GM18505 (cell line): ENCODE measurements at regions not wholly inside any gene's neighbourhood (a gene's known extent, or its start where the extent isn't known, plus 50 kb on each side); places are given as distances from the start of the nearest gene placed in this dataset.

Source experiments
- ATAC-seq: cut with Tn5 transposase; IDR thresholded peaks from one replicate; pipeline ENCODE4 v1.9.1; 2021; ENCODE audit not compliant: unreplicated experiment
- POLR2A ChIP-seq: IDR thresholded peaks from 4 replicates; pipeline ENCODE4 v1.6.1; 2011; ENCODE audit warnings: borderline replicate concordance; ENCODE audit not compliant: insufficient read depth, insufficient read length; ENCODE audit errors: extremely low read depth

- no peak for ATAC-seq
- TF ChIP-seq POLR2A = no peak
Measured at GRCh38 chr10:77716458-77717317, 79.1 kb upstream of the KCNMA1 start.

- no peak for ATAC-seq
Measured at GRCh38 chr10:77715536-77715935, 77.9 kb upstream of the KCNMA1 start.

DNA sequence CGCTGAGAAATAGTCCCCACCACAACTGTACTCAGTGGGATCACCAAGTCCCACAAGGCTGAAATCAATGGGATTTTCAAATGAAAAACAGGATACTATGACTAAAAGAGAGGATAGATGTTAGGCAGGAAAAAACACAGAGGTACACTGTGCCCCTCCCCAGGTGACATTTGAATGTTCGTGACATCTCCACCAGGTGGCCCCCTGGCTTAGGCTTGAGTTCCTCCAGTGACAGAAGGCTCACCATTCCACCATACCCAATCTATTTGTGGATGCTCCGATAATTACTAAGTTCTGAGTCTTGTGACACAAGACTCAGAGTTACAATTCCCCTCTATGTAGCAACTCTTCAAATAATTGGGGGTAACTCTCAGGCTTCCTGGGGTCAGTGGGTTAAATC, 77.5 kb upstream of the KCNMA1 start:
- TF ChIP-seq POLR2A = no peak
- ATAC-seq = no peak

More at GRCh38 chr10:77715536-77715935, 77.9 kb upstream of the KCNMA1 start:
- TF ChIP-seq POLR2A = no peak

GRCh38 chr10:77713521-77714280, 76.1 kb upstream of the KCNMA1 start:
- ATAC-seq = no peak
- no peak for TF ChIP-seq POLR2A

DNA sequence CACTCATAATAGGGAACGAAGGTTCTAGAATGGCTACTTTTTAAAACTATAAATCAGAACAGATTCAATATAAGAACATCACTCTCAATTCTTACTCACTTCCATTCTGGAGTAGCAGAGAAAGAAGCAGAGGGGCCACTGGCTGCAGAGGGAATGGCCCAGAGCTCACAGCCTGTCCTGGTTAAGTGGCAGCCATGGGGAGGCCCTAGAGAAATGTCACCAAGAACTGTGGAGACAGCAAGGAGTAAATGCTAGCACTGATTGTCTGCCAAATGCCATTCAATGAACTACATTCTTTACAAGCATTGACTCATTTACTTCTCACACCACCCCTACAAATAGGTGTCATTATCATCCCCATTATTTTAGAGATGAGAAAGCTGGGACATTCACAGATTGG, 74.6 kb upstream of the KCNMA1 start:
- TF ChIP-seq POLR2A = no peak
- ATAC-seq = no peak

GRCh38 chr10:77711683-77712049, 74.1 kb upstream of the KCNMA1 start:
- ATAC-seq = no peak
- TF ChIP-seq POLR2A = no peak

- ATAC-seq = peak; percentile 93
- no peak for TF ChIP-seq POLR2A
Measured at GRCh38 chr10:77710759-77711682, 73.4 kb upstream of the KCNMA1 start.

DNA sequence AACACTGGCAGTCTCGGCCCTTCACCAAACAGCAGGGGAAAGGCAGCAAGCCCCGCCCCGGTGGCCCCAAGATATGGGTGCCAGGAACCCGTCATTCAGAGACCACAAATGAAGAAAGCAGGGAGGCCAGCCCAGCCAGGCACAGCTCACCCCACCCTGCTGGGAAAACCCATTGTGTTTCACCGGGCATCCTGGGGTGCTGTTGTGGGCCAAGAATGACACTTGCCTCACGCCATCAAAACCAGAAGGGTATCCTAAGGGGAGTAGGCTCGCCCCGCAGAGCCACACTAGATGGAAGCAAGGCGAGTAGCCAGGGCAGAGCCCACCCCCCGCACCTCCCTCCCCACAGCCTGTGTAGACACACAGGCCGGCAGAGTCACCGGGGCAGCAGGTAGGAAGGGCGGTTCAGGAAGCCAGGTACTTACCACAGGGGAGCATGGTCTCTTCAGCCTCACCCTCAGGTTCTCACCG, 72.5 kb upstream of the KCNMA1 start:
- ATAC-seq = no peak
- TF ChIP-seq POLR2A = no peak

DNA sequence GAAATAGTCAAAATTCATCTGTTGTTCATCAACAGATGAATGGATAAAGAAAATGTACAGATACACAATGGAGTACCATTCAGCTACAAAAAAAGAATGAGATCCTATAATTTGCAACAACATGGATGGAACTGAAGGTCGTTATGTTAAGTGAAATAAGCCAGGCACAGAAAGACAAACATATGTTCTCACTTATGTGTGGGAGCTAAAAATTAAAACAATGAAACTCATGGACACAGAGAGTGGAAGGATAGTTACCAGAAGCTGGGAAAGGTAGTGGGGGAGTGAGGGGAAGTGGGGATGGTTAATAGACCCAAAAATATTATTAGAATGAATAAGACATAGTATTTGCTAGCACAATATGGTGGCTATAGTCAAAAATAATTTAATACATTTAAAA, 70.0 kb upstream of the KCNMA1 start:
- TF ChIP-seq POLR2A = no peak
- no peak for ATAC-seq

DNA sequence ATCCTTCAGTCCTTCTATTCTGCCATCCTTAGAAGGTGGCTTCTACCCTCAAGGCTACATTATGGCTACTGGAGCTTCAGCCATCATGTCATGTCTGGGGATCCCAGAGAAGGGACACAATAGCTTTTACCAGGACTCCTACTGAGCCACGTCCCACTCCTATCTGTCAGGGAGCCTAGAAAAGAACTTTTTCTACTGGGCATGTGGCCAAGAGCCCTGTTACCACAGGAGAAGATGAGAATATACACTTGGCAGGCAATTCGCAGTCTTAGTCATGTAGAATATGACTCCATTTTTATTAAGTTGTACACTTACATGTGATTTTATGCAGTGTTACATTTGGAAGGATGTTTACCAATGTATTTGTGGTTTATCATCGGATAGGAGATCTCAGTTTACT, 64.6 kb upstream of the KCNMA1 start:
- no peak for ATAC-seq
- TF ChIP-seq POLR2A = no peak

DNA sequence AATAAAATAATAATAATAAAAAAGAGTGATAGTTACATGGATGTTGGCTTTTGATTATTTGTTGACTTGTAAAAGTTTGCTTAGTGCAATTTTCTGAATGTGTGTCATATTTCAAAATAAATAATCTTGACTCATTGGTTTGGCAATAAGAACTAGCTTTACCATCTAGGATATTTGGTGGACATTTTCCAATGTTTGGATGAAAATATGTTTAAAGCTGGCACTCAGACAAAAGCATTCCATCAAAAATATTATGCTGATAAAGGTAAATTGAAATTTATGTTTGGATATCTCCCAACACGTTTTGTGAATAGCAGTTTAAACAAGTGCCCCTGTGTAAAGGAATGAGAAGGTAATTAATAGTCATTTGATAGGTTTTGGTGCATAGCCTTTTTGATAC, 62.5 kb upstream of the KCNMA1 start:
- no peak for TF ChIP-seq POLR2A
- no peak for ATAC-seq

GRCh38 chr10:77699080-77699645, 61.6 kb upstream of the KCNMA1 start:
- no peak for ATAC-seq
- TF ChIP-seq POLR2A = no peak
